Stimulated activated naive CD8-positive, alpha-beta T cell treated with anti-CD3 and anti-CD28 coated beads, Interleukin-15, amount 100 ng/mL, for 72 hours (primary cell): ENCODE measurements at regions not wholly inside any gene's neighbourhood (a gene's known extent, or its start where the extent isn't known, plus 50 kb on each side); places are given as distances from the start of the nearest gene placed in this dataset.

Experiments
- ATAC-seq: fragments of 150-1000 bp; cut with Tn5 transposase; 2 replicates; pipeline ENCODE4 v1.10.0; 2021; ENCODE audit warnings: mild to moderate bottlenecking, moderate library complexity
- DNase-seq, 2 donors: peaks; one replicate each; pipeline ENCODE4 v3.0.0; 2021 to 2022
- H3K27ac Mint-ChIP-seq, 2 donors: one replicate each; pipeline ENCODE4 v1.8.0; 2022; ENCODE audit warnings: mild to moderate bottlenecking in 2 of 2, mixed read lengths in 2 of 2, moderate library complexity in 2 of 2
- H3K27me3 Mint-ChIP-seq: one replicate; pipeline ENCODE4 v1.8.0; 2022; ENCODE audit warnings: mixed read lengths
- H3K4me1 Mint-ChIP-seq: one replicate; pipeline ENCODE4 v1.8.0; 2022; ENCODE audit warnings: mild to moderate bottlenecking, mixed read lengths
- H3K4me3 Mint-ChIP-seq, 2 donors: one replicate each; pipeline ENCODE4 v1.8.0; 2022; ENCODE audit warnings: mild to moderate bottlenecking in 2 of 2, mixed read lengths in 2 of 2, moderate library complexity in 1 of 2
- H3K9me3 Mint-ChIP-seq, 2 donors: one replicate each; pipeline ENCODE4 v1.8.0; 2022; ENCODE audit warnings: mixed read lengths in 2 of 2

GRCh38 chr2:5440174-5440573, 252.0 kb upstream of the SOX11 start:
- no peaks in the 10 kb centered on the region for H3K4me1 Mint-ChIP-seq
- H3K4me3 Mint-ChIP-seq: no peak overlapping the region
- no peak for ATAC-seq

GRCh38 chr2:5442736-5443135, 249.4 kb upstream of the SOX11 start:
- Mint-ChIP-seq H3K9me3 (peaks cover 5 to 21% of the 10 kb centered on the region in 2 donors), H3K4me1 (no peaks in the 10 kb centered on the region), H3K27me3 (no peaks in the 10 kb centered on the region), H3K4me3 (no peak overlapping the region), H3K27ac (no peak overlapping the region)
- DNase-seq (no peak), ATAC-seq (no peak)

More at GRCh38 chr2:5440174-5440573, 252.0 kb upstream of the SOX11 start:
- Mint-ChIP-seq H3K9me3 (peaks cover 5 to 20% of the 10 kb centered on the region in 2 donors), H3K27me3 (no peaks in the 10 kb centered on the region), H3K27ac (no peak overlapping the region)
- DNase-seq: no peak

GRCh38 chr2:5444168-5444567, 248.0 kb upstream of the SOX11 start:
- Mint-ChIP-seq H3K27me3 (no peaks in the 10 kb centered on the region), H3K4me1 (no peaks in the 10 kb centered on the region), H3K4me3 (no peak overlapping the region), H3K27ac (no peak overlapping the region), H3K9me3 (peaks cover 5 to 16% of the 10 kb centered on the region in 2 donors)
- ATAC-seq (no peak), DNase-seq (no peak)

GRCh38 chr2:5444854-5445253, 247.3 kb upstream of the SOX11 start:
- Mint-ChIP-seq H3K27me3 (no peaks in the 10 kb centered on the region), H3K4me3 (no peak overlapping the region), H3K9me3 (peaks cover 5 to 16% of the 10 kb centered on the region in 2 donors), H3K27ac (no peak overlapping the region), H3K4me1 (no peaks in the 10 kb centered on the region)
- no peak for ATAC-seq
- no peak for DNase-seq

- no peak for DNase-seq
- H3K27ac Mint-ChIP-seq: no peak overlapping the region
- H3K9me3 Mint-ChIP-seq: peaks cover 3 to 4% of the 10 kb centered on the region in 2 donors
- no peak overlapping the region for H3K4me3 Mint-ChIP-seq
- H3K27me3 Mint-ChIP-seq: no peaks in the 10 kb centered on the region
- H3K4me1 Mint-ChIP-seq: no peaks in the 10 kb centered on the region
- no peak for ATAC-seq
Measured at GRCh38 chr2:5449867-5450266, 242.3 kb upstream of the SOX11 start.

GRCh38 chr2:5453220-5454050, 238.7 kb upstream of the SOX11 start:
- ATAC-seq: no peak
- H3K4me1 Mint-ChIP-seq: no peaks in the 10 kb centered on the region
- no peak overlapping the region for H3K4me3 Mint-ChIP-seq
- H3K9me3 Mint-ChIP-seq: no peaks in the 10 kb centered on the region
- H3K27me3 Mint-ChIP-seq: no peaks in the 10 kb centered on the region
- DNase-seq: no peak
- no peak overlapping the region for H3K27ac Mint-ChIP-seq

GRCh38 chr2:5454051-5454390, 238.2 kb upstream of the SOX11 start:
- Mint-ChIP-seq H3K4me1 (no peaks in the 10 kb centered on the region), H3K27ac (no peak overlapping the region), H3K27me3 (no peaks in the 10 kb centered on the region), H3K4me3 (no peak overlapping the region), H3K9me3 (no peaks in the 10 kb centered on the region)
- no peak for DNase-seq
- ATAC-seq: no peak

- DNase-seq: no peak
- Mint-ChIP-seq H3K27ac (no peak overlapping the region), H3K27me3 (no peaks in the 10 kb centered on the region), H3K4me3 (no peak overlapping the region), H3K4me1 (no peaks in the 10 kb centered on the region), H3K9me3 (no peaks in the 10 kb centered on the region)
- ATAC-seq: no peak
Measured at GRCh38 chr2:5459041-5459440, 233.1 kb upstream of the SOX11 start.

- no peak overlapping the region for H3K4me3 Mint-ChIP-seq
- H3K27me3 Mint-ChIP-seq: no peaks in the 10 kb centered on the region
- no peak for ATAC-seq
- no peak for DNase-seq
- no peak overlapping the region for H3K27ac Mint-ChIP-seq
- no peaks in the 10 kb centered on the region for H3K4me1 Mint-ChIP-seq
- H3K9me3 Mint-ChIP-seq: no peaks in the 10 kb centered on the region
Measured at GRCh38 chr2:5464657-5465056, 227.5 kb upstream of the SOX11 start.

- H3K27me3 Mint-ChIP-seq: no peaks in the 10 kb centered on the region
- H3K9me3 Mint-ChIP-seq: no peaks in the 10 kb centered on the region
- ATAC-seq (no peak), DNase-seq (no peak)
- peak overlapping the region in 1 of 2 donors; percentile 80 for H3K27ac Mint-ChIP-seq
- no peak overlapping the region for H3K4me3 Mint-ChIP-seq
- H3K4me1 Mint-ChIP-seq: no peaks in the 10 kb centered on the region
Measured at GRCh38 chr2:5465859-5466258, 226.3 kb upstream of the SOX11 start.

- ATAC-seq (no peak), DNase-seq (no peak)
- Mint-ChIP-seq H3K4me1 (no peaks in the 10 kb centered on the region), H3K27me3 (no peaks in the 10 kb centered on the region), H3K9me3 (no peaks in the 10 kb centered on the region), H3K4me3 (no peak overlapping the region), H3K27ac (no peak overlapping the region)
Measured at GRCh38 chr2:5467178-5467905, 224.8 kb upstream of the SOX11 start.

- ATAC-seq (no peak), DNase-seq (no peak)
- Mint-ChIP-seq H3K27ac (no peak overlapping the region), H3K27me3 (no peaks in the 10 kb centered on the region), H3K4me3 (no peak overlapping the region), H3K4me1 (no peaks in the 10 kb centered on the region), H3K9me3 (peaks cover 0 to 8% of the 10 kb centered on the region in 2 donors)
Measured at GRCh38 chr2:5472673-5473072, 219.5 kb upstream of the SOX11 start.

- H3K27ac Mint-ChIP-seq: no peak overlapping the region
- no peak for ATAC-seq
- no peaks in the 10 kb centered on the region for H3K27me3 Mint-ChIP-seq
- no peak overlapping the region for H3K4me3 Mint-ChIP-seq
- DNase-seq: no peak
- no peaks in the 10 kb centered on the region for H3K4me1 Mint-ChIP-seq
- H3K9me3 Mint-ChIP-seq: peaks cover 0 to 8% of the 10 kb centered on the region in 2 donors
Measured at GRCh38 chr2:5473635-5474034, 218.5 kb upstream of the SOX11 start.

GRCh38 chr2:5474716-5475115, 217.5 kb upstream of the SOX11 start:
- H3K9me3 Mint-ChIP-seq: peaks cover 0 to 8% of the 10 kb centered on the region in 2 donors
- H3K27ac Mint-ChIP-seq: no peak overlapping the region
- ATAC-seq (no peak), DNase-seq (no peak)
- H3K27me3 Mint-ChIP-seq: no peaks in the 10 kb centered on the region
- H3K4me3 Mint-ChIP-seq: no peak overlapping the region
- peaks cover 5% of the 10 kb centered on the region for H3K4me1 Mint-ChIP-seq

GRCh38 chr2:5479265-5479928, 212.8 kb upstream of the SOX11 start:
- Mint-ChIP-seq H3K9me3 (peaks cover 3 to 8% of the 10 kb centered on the region in 2 donors), H3K27ac (no peak overlapping the region), H3K4me1 (peaks cover 5% of the 10 kb centered on the region), H3K27me3 (peaks cover 12% of the 10 kb centered on the region), H3K4me3 (no peak overlapping the region)
- ATAC-seq (peak; percentile 82), DNase-seq (peak in 1 of 2 donors; percentile 15)

GRCh38 chr2:5482929-5483331, 209.3 kb upstream of the SOX11 start:
- ATAC-seq: no peak
- no peak for DNase-seq
- H3K4me3 Mint-ChIP-seq: no peak overlapping the region
- H3K27me3 Mint-ChIP-seq: peaks cover 30% of the 10 kb centered on the region
- H3K4me1 Mint-ChIP-seq: peaks cover 5% of the 10 kb centered on the region
- H3K9me3 Mint-ChIP-seq: peaks cover 3 to 4% of the 10 kb centered on the region in 2 donors
- H3K27ac Mint-ChIP-seq: no peak overlapping the region
